ENCODE measurements at regions not wholly inside any gene's neighbourhood (a gene's known extent, or its start where the extent isn't known, plus 50 kb on each side); places are given as distances from the start of the nearest gene placed in this dataset.

GRCh38 chr6:139931747-139932146 is 557.3 kb upstream of the CITED2 start:
- no peak overlapping the region for H3K4me3 ChIP-seq
- TF ChIP-seq POLR2AphosphoS5 (IDR thresholded peaks at IDR 0.05): no peak
- TF ChIP-seq CTCF (IDR thresholded peaks at IDR 0.05): no peak
- TF ChIP-seq EP300 (IDR thresholded peaks at IDR 0.05): no peak
- TF ChIP-seq POLR2A (IDR thresholded peaks at IDR 0.05): no peak
- WGBS: 95% methylated on average over 2 of the region's 2 CpGs

GRCh38 chr6:139927742-139928305 is 553.4 kb upstream of the CITED2 start:
- WGBS: 83% methylated on average over 1 of the region's 1 CpG
- no peaks in the 10 kb centered on the region for H3K36me3 ChIP-seq
- no peak overlapping the region for H3K4me3 ChIP-seq
- no peaks in the 10 kb centered on the region for H3K27me3 ChIP-seq
- TF ChIP-seq POLR2A (IDR thresholded peaks at IDR 0.05): no peak
- no peak for DNase-seq (ENCODE audit: low spot score in 2 of 2)
- H3K4me1 ChIP-seq: no peaks in the 10 kb centered on the region
- H3K27ac ChIP-seq: no peak overlapping the region
- H3K9me3 ChIP-seq: no peaks in the 10 kb centered on the region

More at GRCh38 chr6:139931747-139932146, 557.3 kb upstream of the CITED2 start:
- no peaks in the 10 kb centered on the region for H3K36me3 ChIP-seq
- H3K4me1 ChIP-seq: no peaks in the 10 kb centered on the region
- no peaks in the 10 kb centered on the region for H3K27me3 ChIP-seq
- no peaks in the 10 kb centered on the region for H3K9me3 ChIP-seq
- no peak for DNase-seq (ENCODE audit: low spot score in 2 of 2)
- H3K27ac ChIP-seq: no peak overlapping the region

GRCh38 chr6:139927236-139927635 is 552.8 kb upstream of the CITED2 start:
- Histone ChIP-seq H3K27me3 (no peaks in the 10 kb centered on the region), H3K4me3 (no peak overlapping the region), H3K27ac (no peak overlapping the region), H3K4me1 (no peaks in the 10 kb centered on the region), H3K36me3 (no peaks in the 10 kb centered on the region), H3K9me3 (no peaks in the 10 kb centered on the region)
- TF ChIP-seq EP300 (IDR thresholded peaks at IDR 0.05) (no peak), CTCF (IDR thresholded peaks at IDR 0.05) (no peak), POLR2AphosphoS5 (IDR thresholded peaks at IDR 0.05) (no peak), POLR2A (IDR thresholded peaks at IDR 0.05) (no peak)
- 79% methylated on average over 2 of the region's 2 CpGs for WGBS
- DNase-seq (ENCODE audit: low spot score in 2 of 2): no peak

- TF ChIP-seq POLR2A (IDR thresholded peaks at IDR 0.05): no peak
- H3K27ac ChIP-seq: no peak overlapping the region
- H3K4me1 ChIP-seq: no peaks in the 10 kb centered on the region
- DNase-seq (ENCODE audit: low spot score in 2 of 2): no peak
- H3K27me3 ChIP-seq: no peaks in the 10 kb centered on the region
- 94% methylated on average over 3 of the region's 3 CpGs for WGBS
- H3K4me3 ChIP-seq: no peak overlapping the region
- no peaks in the 10 kb centered on the region for H3K9me3 ChIP-seq
- no peaks in the 10 kb centered on the region for H3K36me3 ChIP-seq
These were observed 552.3 kb upstream of the CITED2 start for GRCh38 chr6:139926711-139927110.

GRCh38 chr6:139925894-139926641 is 551.6 kb upstream of the CITED2 start:
- Histone ChIP-seq H3K27ac (no peak overlapping the region), H3K36me3 (no peaks in the 10 kb centered on the region), H3K4me3 (no peak overlapping the region), H3K4me1 (no peaks in the 10 kb centered on the region), H3K27me3 (no peaks in the 10 kb centered on the region), H3K9me3 (no peaks in the 10 kb centered on the region)
- WGBS: 76% methylated on average over 11 of the region's 11 CpGs
- TF ChIP-seq POLR2AphosphoS5 (IDR thresholded peaks at IDR 0.05): no peak
- TF ChIP-seq CTCF (IDR thresholded peaks at IDR 0.05): no peak
- TF ChIP-seq EP300 (IDR thresholded peaks at IDR 0.05): no peak
- no peak for TF ChIP-seq POLR2A (IDR thresholded peaks at IDR 0.05)
- DNase-seq (ENCODE audit: low spot score in 2 of 2): no peak

- 27% methylated on average over 5 of the region's 5 CpGs for WGBS
- no peaks in the 10 kb centered on the region for H3K36me3 ChIP-seq
- no peaks in the 10 kb centered on the region for H3K4me1 ChIP-seq
- no peak overlapping the region for H3K27ac ChIP-seq
- TF ChIP-seq EP300 (IDR thresholded peaks at IDR 0.05) (no peak), POLR2A (IDR thresholded peaks at IDR 0.05) (no peak), POLR2AphosphoS5 (IDR thresholded peaks at IDR 0.05) (no peak), CTCF (IDR thresholded peaks at IDR 0.05) (no peak)
- no peaks in the 10 kb centered on the region for H3K9me3 ChIP-seq
- no peak for DNase-seq (ENCODE audit: low spot score in 2 of 2)
- no peaks in the 10 kb centered on the region for H3K27me3 ChIP-seq
- H3K4me3 ChIP-seq: no peak overlapping the region
These were observed 549.6 kb upstream of the CITED2 start for GRCh38 chr6:139923964-139924475.
